H1 (cell line): ENCODE measurements at regions not wholly inside any gene's neighbourhood (a gene's known extent, or its start where the extent isn't known, plus 50 kb on each side); places are given as distances from the start of the nearest gene placed in this dataset.

Experiments
- CTCF ChIA-PET: fragments of 300-600 bp; sonication (Branson Sonifier 250); formaldehyde crosslinking; loops from one replicate; lab custom pipeline; 2021; ENCODE audit not compliant: partially characterized antibody; lab: Charles Lee
- POLR2A ChIA-PET: fragments of 300-600 bp; sonication (Branson Sonifier 250); formaldehyde crosslinking; loops from one replicate; lab custom pipeline; 2021; ENCODE audit warnings: inconsistent platforms; ENCODE audit not compliant: partially characterized antibody; lab: Charles Lee
- DNase-seq, 2 experiments: peaks; one replicate each; pipeline versions ENCODE4 v3.0.0 to v3.0.0-alpha.2; 2010 to 2022; ENCODE audit warnings: low spot score in 2 of 2, low read depth in 1 of 2, mixed read lengths in 1 of 2
- FAIRE-seq: peaks from 2 replicates; lab custom pipeline; 2011; peaks lifted over from hg19 to GRCh38; lab: Jason Lieb, UNC
- H2AFZ ChIP-seq: 2 replicates; pipeline ENCODE4 v1.8.1; 2012; ENCODE audit warnings: low read length, inconsistent platforms
- H2AK5ac ChIP-seq: 2 replicates; pipeline ENCODE4 v1.6.1; 2013; ENCODE audit warnings: low read depth, low read length
- H2BK120ac ChIP-seq: replicated peaks from 2 replicates; pipeline ENCODE3; 2013; ENCODE audit warnings: low read depth, low read length, inconsistent platforms
- H2BK12ac ChIP-seq: 2 replicates; pipeline ENCODE4 v1.6.1; 2013; ENCODE audit warnings: low read depth, low read length
- H2BK15ac ChIP-seq: 2 replicates; pipeline ENCODE4 v1.6.1; 2013; ENCODE audit warnings: low read length
- H2BK20ac ChIP-seq: 2 replicates; pipeline ENCODE4 v1.6.1; 2013; ENCODE audit warnings: low read length
- H2BK5ac ChIP-seq: 2 replicates; pipeline ENCODE4 v1.6.1; 2013; ENCODE audit warnings: low read depth, low read length
- H3K14ac ChIP-seq: 2 replicates; pipeline ENCODE4 v1.6.1; 2013; ENCODE audit warnings: inconsistent platforms; ENCODE audit not compliant: insufficient read length
- H3K18ac ChIP-seq: 2 replicates; pipeline ENCODE4 v1.6.1; 2013; ENCODE audit warnings: low read length; ENCODE audit errors: extremely low read depth
- H3K23ac ChIP-seq: 2 replicates; pipeline ENCODE4 v1.6.1; 2013; ENCODE audit warnings: inconsistent platforms; ENCODE audit not compliant: insufficient read length
- H3K23me2 ChIP-seq: 2 replicates; pipeline ENCODE4 v1.6.1; 2013; ENCODE audit warnings: low read depth, low read length
- H3K27ac ChIP-seq: 2 replicates; pipeline ENCODE4 v1.6.1; 2011; ENCODE audit warnings: low read depth, low read length, inconsistent platforms
- H3K27me3 ChIP-seq, 4 experiments: replicated peaks in 1 of 4; 1 replicate in 1 of 4; 2 replicates in 3 of 4; pipeline versions ENCODE4 v1.6.1 to v1.8.1; 2011 to 2013; ENCODE audit warnings: low read length in 3 of 4, mild to moderate bottlenecking in 3 of 4, inconsistent platforms in 2 of 4, mixed read lengths in 2 of 4, moderate library complexity in 1 of 4; ENCODE audit not compliant: control insufficient read depth in 3 of 4, insufficient read depth in 3 of 4; ENCODE audit errors: extremely low read depth in 1 of 4
- H3K36me3 ChIP-seq, 4 experiments: 2 replicates each; pipeline versions ENCODE4 v1.6.1 to v1.8.1; 2011 to 2013; ENCODE audit warnings: mild to moderate bottlenecking in 4 of 4, low read length in 3 of 4, moderate library complexity in 2 of 4, control low read depth in 1 of 4, inconsistent platforms in 1 of 4; ENCODE audit not compliant: insufficient read depth in 4 of 4, control insufficient read depth in 2 of 4
- H3K4ac ChIP-seq: replicated peaks from 2 replicates; pipeline ENCODE3; 2013; ENCODE audit warnings: low read length, low read depth, mixed read lengths, inconsistent platforms; ENCODE audit not compliant: insufficient read length
- H3K4me1 ChIP-seq, 4 experiments: replicated peaks in 1 of 4; 1 replicate in 1 of 4; 2 replicates in 3 of 4; pipeline versions ENCODE4 v1.6.1 to v1.8.1; 2011 to 2013; ENCODE audit warnings: low read length in 3 of 4, inconsistent platforms in 2 of 4, mixed read lengths in 1 of 4; ENCODE audit not compliant: insufficient read depth in 4 of 4, control insufficient read depth in 3 of 4
- H3K4me2 ChIP-seq, 2 experiments: 2 replicates each; pipeline versions ENCODE4 v1.6.1 to v1.8.1; 2011 to 2013; ENCODE audit warnings: low read depth in 2 of 2, low read length in 2 of 2, control low read depth in 1 of 2, inconsistent platforms in 1 of 2, mild to moderate bottlenecking in 1 of 2; ENCODE audit not compliant: insufficient read depth in 1 of 2
- H3K4me3 ChIP-seq, 4 experiments: fragments of 200-600, 300-600 bp in 1 of 4; sonication (generic), shearing (Covaris generic), sonication (Bioruptor Twin) in 1 of 4; 2 replicates each; pipeline versions ENCODE4 v1.5.1 to v1.8.1; 2011 to 2016; ENCODE audit warnings: low read length in 4 of 4, low read depth in 3 of 4, control low read depth in 2 of 4, inconsistent platforms in 2 of 4, mild to moderate bottlenecking in 2 of 4, mixed read lengths in 1 of 4, moderate library complexity in 1 of 4; ENCODE audit not compliant: insufficient read depth in 2 of 4; ENCODE audit errors: extremely low read depth in 1 of 4
- H3K56ac ChIP-seq: replicated peaks from 2 replicates; pipeline ENCODE3; 2013; ENCODE audit warnings: low read depth, mild to moderate bottlenecking, mixed read lengths, low read length, inconsistent platforms; ENCODE audit not compliant: insufficient read length
- H3K79me1 ChIP-seq: 2 replicates; pipeline ENCODE4 v1.6.1; 2013; ENCODE audit warnings: low read depth, low read length, control low read depth
- H3K79me2 ChIP-seq, 2 experiments: 2 replicates each; pipeline versions ENCODE4 v1.6.1 to v1.8.1; 2012 to 2013; ENCODE audit warnings: low read length in 2 of 2, mild to moderate bottlenecking in 2 of 2, inconsistent platforms in 1 of 2; ENCODE audit not compliant: insufficient read depth in 2 of 2, control insufficient read depth in 1 of 2
- H3K9ac ChIP-seq, 4 experiments: replicated peaks in 1 of 4; 1 replicate in 1 of 4; 2 replicates in 3 of 4; pipeline versions ENCODE4 v1.6.1 to v1.8.1; 2011 to 2013; ENCODE audit warnings: low read depth in 3 of 4, low read length in 3 of 4, control low read depth in 2 of 4, mild to moderate bottlenecking in 2 of 4, moderate library complexity in 2 of 4, inconsistent platforms in 1 of 4; ENCODE audit errors: extremely low read depth in 1 of 4
- H3K9me3 ChIP-seq, 2 experiments: 2 replicates each; pipeline versions ENCODE4 v1.6.1 to v1.8.1; 2012 to 2013; ENCODE audit warnings: mild to moderate bottlenecking in 2 of 2, moderate library complexity in 2 of 2, control low read depth in 1 of 2, inconsistent platforms in 1 of 2, low read depth in 1 of 2, low read length in 1 of 2, mixed read lengths in 1 of 2; ENCODE audit not compliant: insufficient read depth in 2 of 2
- H4K20me1 ChIP-seq, 2 experiments: replicated peaks in 1 of 2; 2 replicates each; pipeline versions ENCODE3 to v1.8.1; 2011 to 2013; ENCODE audit warnings: inconsistent platforms in 2 of 2, low read length in 2 of 2, mild to moderate bottlenecking in 1 of 2; ENCODE audit not compliant: insufficient read depth in 2 of 2, control insufficient read depth in 1 of 2
- H4K5ac ChIP-seq: 2 replicates; pipeline ENCODE4 v1.6.1; 2013; ENCODE audit warnings: low read length, low read depth, mixed read lengths, inconsistent platforms; ENCODE audit not compliant: insufficient read length
- H4K8ac ChIP-seq: 2 replicates; pipeline ENCODE4 v1.8.0; 2013; ENCODE audit warnings: mild to moderate bottlenecking, moderate library complexity, low read length, inconsistent platforms; ENCODE audit not compliant: insufficient read depth; ENCODE audit errors: extremely low read depth
- H4K91ac ChIP-seq: replicated peaks from 2 replicates; pipeline ENCODE3; 2013; ENCODE audit warnings: low read length, mixed read lengths, inconsistent platforms; ENCODE audit not compliant: insufficient read length
- ASH2L ChIP-seq: fragments of 200-600, 300-600 bp; sonication (generic); IDR thresholded peaks from one replicate; pipeline ENCODE4 v1.7.1; 2017; ENCODE audit warnings: low read length
- ATF2 ChIP-seq: IDR thresholded peaks from 2 replicates; pipeline ENCODE4 v1.6.1; 2012; ENCODE audit warnings: low read length, inconsistent platforms
- CHD1 ChIP-seq: IDR thresholded peaks from 2 replicates; pipeline ENCODE4 v1.6.1; 2012; ENCODE audit warnings: low read depth, low read length, improper control_type of control experiment
- CTCF ChIP-seq, 3 experiments: IDR thresholded peaks; 1 replicate in 2 of 3; 2 replicates in 1 of 3; pipeline versions ENCODE4 v1.5.1 to v1.6.1; 2011; ENCODE audit warnings: low read length in 3 of 3, mild to moderate bottlenecking in 3 of 3, inconsistent platforms in 2 of 3, low read depth in 1 of 3, moderate library complexity in 1 of 3; ENCODE audit not compliant: insufficient read depth in 1 of 3; ENCODE audit errors: control extremely low read depth in 1 of 3
- JUND ChIP-seq: IDR thresholded peaks from 2 replicates; pipeline ENCODE4 v1.6.1; 2011; ENCODE audit warnings: mild to moderate bottlenecking, improper control_type of control experiment, low read length
- NANOG ChIP-seq: IDR thresholded peaks from 2 replicates; pipeline ENCODE4 v1.6.1; 2011; ENCODE audit warnings: low read length, low read depth, mild to moderate bottlenecking, inconsistent platforms; ENCODE audit not compliant: insufficient read depth, poor library complexity, severe bottlenecking
- SUZ12 ChIP-seq: fragments of 200-600 bp; sonication (generic); IDR thresholded peaks from 2 replicates; pipeline ENCODE4 v1.6.1; 2012; ENCODE audit warnings: mild to moderate bottlenecking, inconsistent platforms, low read length, moderate library complexity, mixed read lengths
- WGBS, 2 experiments: shearing (Covaris generic) in 1 of 2; methylation state at CpG; one replicate each; pipeline versions ENCODE4 v1.1.6 to v1.1.7; 2013 to 2015; ENCODE audit warnings: low lambda C conversion rate in 2 of 2, mixed read lengths in 2 of 2, inconsistent platforms in 1 of 2, low coverage in 1 of 2, missing lambda C conversion rate in 1 of 2; ENCODE audit not compliant: insufficient replicate concordance in 2 of 2, insufficient coverage in 1 of 2, insufficient read length in 1 of 2; ENCODE audit errors: extremely low coverage in 1 of 2, missing lambda C conversion rate in 1 of 2; 5-methylcytosine and 5-hydroxymethylcytosine counted together
- TF ChIP-seq, protein P1 (sequence below): IDR thresholded peaks from 2 replicates; pipeline ENCODE4 v1.6.1; 2011; ENCODE audit warnings: low read depth, mild to moderate bottlenecking, low read length; ENCODE audit not compliant: insufficient read depth

DNA sequence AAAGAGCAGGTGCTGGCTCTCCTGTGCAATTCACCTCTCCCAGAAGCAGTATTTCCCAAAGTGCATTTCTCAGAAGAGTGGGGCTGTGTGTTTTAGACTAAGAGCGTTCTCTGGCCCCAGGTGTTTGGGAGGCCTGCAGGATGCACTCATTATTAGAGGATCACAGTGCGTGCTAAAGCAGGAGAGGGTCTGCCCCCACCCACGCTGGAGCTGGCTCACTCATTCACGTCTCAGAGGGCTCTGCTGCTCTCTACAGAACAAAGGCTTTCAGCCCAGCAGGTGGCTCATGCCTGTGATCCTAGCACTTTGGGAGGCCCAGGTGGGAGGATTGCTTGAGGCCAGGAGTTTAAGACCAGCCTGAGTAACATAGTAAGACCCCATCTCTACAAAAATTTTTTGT lies 756.7 kb downstream of the UQCRFS1 start:
- no peak overlapping the region for H3K18ac ChIP-seq
- no peaks in the 10 kb centered on the region for H3K9me3 ChIP-seq
- no peak overlapping the region for H4K5ac ChIP-seq
- no peak overlapping the region for H3K14ac ChIP-seq
- H3K36me3 ChIP-seq: no peaks in the 10 kb centered on the region; a peak in 1 of 8 replicates
- 66% methylated on average over 4 of the region's 4 CpGs; no CpG with 5 or more reads in 1 of the 2 experiments for WGBS, 2 experiments
- no peak overlapping the region for H3K9ac ChIP-seq
- no peak overlapping the region for H2BK15ac ChIP-seq
- no peak for FAIRE-seq
- H3K23ac ChIP-seq: no peak overlapping the region
- H2AFZ ChIP-seq: no peak overlapping the region
- H3K4me2 ChIP-seq: no peak overlapping the region
- no peak for TF ChIP-seq JUND
- no peak for TF ChIP-seq ATF2
- TF ChIP-seq CHD1: no peak
- no peak for TF ChIP-seq CTCF (IDR thresholded peaks at IDR 0.05; ENCODE audit: control extremely low read depth in 1 of 3, insufficient read depth in 1 of 3, low read depth in 1 of 3, low read length in 3 of 3)
- no peak for TF ChIP-seq SUZ12
- TF ChIP-seq ASH2L: no peak
- TF ChIP-seq NANOG: no peak
- TF ChIP-seq, protein P1, sequence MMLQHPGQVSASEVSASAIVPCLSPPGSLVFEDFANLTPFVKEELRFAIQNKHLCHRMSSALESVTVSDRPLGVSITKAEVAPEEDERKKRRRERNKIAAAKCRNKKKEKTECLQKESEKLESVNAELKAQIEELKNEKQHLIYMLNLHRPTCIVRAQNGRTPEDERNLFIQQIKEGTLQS: no peak
- H2BK5ac ChIP-seq: no peak overlapping the region
- no peak overlapping the region for H2AK5ac ChIP-seq
- H3K27ac ChIP-seq: no peak overlapping the region
- H4K91ac ChIP-seq: no peak overlapping the region
- ChIA-PET CTCF (interaction anchor here (0.6 to 1.5 kb wide), 8 partner anchors 7 to 177 kb away, joined by 3 to 5 read pairs (median 4); no protein-coding TSS in a partner anchor), POLR2A (interaction anchor here (1.4 kb wide), 1 partner anchor 11 kb away, joined by 4 read pairs; no protein-coding TSS in a partner anchor)
- H3K4me3 ChIP-seq: no peak overlapping the region
- no peak overlapping the region for H2BK12ac ChIP-seq
- no peaks in the 10 kb centered on the region for H4K20me1 ChIP-seq
- H3K79me2 ChIP-seq: no peaks in the 10 kb centered on the region
- DNase-seq: no peak
- peak overlapping the region; percentile 22; the same call in 1 of the 2 replicates for H4K8ac ChIP-seq
- H3K4ac ChIP-seq: no peak overlapping the region
- no peaks in the 10 kb centered on the region for H3K79me1 ChIP-seq
- H3K4me1 ChIP-seq: peaks cover 2 to 4% (median 3%) of the 10 kb centered on the region in 4 experiments; a peak in 3 of 7 replicates
- H3K27me3 ChIP-seq: no peaks in the 10 kb centered on the region
- H2BK120ac ChIP-seq: no peak overlapping the region
- H2BK20ac ChIP-seq: no peak overlapping the region
- no peak overlapping the region for H3K56ac ChIP-seq
- no peaks in the 10 kb centered on the region for H3K23me2 ChIP-seq
